GM21423 (cell line): ENCODE measurements at regions not wholly inside any gene's neighbourhood (a gene's known extent, or its start where the extent isn't known, plus 50 kb on each side); places are given as distances from the start of the nearest gene placed in this dataset.

Source experiments
- ATAC-seq: cut with Tn5 transposase; IDR thresholded peaks from one replicate; pipeline ENCODE4 v1.9.1; 2021; ENCODE audit warnings: mild to moderate bottlenecking, moderate library complexity; ENCODE audit not compliant: unreplicated experiment

DNA sequence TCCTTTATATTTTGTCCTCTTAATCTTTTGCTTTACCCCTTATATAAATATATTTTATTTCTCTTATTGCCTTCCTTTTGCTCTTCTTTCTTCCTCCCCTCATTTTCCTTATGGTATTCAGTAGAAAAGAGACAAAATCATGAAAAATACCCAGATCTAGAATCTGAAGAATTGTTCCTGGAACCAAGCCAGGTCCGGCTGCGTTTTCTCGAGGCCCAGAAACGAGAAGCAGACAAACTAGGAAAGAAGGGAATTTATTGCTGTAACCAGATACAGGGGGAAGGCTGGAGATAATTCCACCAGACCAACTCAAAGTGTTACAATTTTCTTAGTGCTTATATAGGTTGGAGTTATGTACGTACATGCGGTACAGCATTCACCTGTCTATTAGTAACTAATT lies 328.7 kb downstream of the GABRG1 start:
- ATAC-seq: no peak

DNA sequence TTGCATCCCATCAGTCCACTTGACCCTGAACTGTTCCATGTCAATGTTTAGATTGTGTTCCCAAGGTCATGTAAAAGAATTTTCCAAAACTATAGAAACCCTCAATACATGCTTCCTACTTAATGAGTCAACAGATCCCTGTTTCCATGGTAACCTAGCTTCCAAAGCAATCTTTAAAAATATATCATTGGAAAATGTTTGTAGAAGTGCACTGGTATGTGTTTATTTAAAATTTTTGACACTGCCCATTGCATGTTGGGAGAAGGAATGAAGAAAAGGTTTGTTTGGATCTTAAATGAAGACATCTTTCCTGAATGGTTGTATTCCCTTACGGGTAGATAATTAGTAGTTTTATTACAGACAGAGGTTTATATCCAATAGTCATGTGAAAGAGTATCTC lies 345.3 kb downstream of the GABRG1 start:
- ATAC-seq: no peak

DNA sequence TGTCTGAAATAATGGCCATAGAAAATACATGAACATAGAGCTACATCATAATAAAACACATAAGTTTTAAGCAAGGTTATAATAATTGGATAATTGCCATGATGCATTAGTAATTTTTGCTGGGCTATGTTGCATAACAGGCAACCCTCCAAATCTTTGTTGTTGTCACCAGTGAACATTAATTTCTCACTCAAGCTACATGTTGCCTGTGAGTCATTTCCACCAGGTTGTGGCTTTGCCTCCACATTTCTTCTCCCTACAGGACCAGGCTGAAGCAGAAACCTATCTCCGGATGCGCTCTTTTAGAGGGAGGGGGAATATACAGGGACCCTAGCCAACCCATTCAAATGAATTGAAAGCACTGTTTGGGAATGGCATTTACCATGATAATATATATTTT lies 347.7 kb downstream of the GABRG1 start:
- ATAC-seq: no peak

DNA sequence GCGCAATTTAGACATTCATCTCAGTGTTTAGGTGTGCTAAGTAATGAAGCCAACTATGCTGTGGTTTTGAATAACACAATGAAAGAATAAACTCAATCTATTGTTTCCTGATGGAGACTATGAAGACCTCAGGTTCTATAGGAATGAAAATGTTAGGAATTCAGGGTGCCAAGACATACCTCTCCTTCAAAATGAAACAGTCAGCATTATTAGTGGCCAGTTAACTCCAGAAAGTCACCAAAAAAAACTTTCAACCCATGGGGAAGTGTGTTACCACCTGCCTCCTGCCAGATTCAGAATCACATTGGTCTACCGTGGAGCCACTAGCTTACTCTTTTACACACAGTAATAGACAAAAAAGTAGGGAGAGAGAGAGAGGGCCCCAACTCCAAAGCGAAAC lies 352.9 kb downstream of the GABRG1 start:
- no peak for ATAC-seq

DNA sequence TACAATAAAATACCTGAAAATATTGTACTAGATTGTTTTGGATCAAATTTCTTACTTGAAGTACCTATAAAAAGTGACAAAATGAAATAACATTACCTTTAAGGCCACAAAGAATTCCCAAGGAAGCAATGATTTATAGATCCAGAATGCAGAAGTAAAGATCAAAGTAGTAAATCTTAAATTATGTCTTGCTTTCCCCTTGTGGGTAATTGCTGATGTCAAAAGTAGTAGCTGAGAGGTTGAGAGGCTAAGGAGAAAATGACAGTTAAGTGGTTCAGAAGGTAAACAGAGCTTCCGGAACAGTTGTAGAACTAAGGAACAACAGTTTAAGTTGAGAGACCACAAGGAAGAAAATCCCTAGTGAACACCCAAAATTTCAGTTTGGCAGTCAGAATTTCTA lies 358.3 kb downstream of the GABRG1 start:
- ATAC-seq: no peak

DNA sequence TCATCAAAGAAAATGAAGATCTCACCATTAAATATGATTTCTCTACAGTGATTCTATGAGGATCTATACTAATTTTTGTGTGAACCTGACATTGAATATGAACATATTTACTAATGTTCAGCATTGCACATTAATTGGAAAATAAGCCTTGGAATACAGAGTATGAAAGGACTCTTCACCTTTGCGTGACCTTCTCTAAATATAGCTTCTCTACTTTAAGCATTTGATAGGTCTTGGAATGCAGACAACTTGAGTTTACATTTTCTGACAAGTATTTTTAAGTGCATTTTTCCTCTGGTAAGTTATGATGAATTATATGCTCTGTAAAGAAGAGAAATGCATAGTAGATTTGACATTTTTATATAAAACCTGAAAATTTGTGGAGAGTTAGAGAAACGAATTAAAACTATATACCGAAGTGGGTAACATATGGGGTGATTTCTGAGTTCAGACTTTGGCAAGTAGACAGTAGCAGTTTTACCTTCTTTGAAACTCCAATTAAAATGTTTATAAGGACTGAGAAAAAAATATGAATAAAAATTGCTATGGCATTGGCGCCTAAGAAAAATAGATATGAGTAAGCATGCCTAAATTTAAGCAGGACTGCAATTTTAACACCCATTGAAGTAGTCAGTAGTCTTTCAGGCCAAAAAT lies 371.9 kb downstream of the GABRG1 start:
- ATAC-seq: no peak

DNA sequence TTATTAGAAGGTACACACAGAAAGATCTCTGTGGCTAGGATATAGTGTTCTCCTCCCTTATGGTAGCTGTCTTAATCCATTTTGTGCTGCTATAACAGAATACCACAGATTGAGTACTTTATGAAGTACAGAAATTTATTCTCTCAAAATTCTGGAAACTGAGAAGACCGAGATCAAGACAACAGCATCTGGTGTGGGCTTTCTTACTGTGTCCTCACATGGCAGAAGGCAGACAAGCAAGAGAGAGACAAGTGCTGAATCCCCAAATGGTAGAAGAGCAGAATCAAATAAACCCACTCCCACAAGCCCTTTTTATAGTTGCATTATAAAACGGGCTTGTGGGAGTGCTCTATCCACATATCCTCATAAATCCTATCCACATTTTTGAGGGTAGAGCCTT lies 373.1 kb downstream of the GABRG1 start:
- no peak for ATAC-seq

DNA sequence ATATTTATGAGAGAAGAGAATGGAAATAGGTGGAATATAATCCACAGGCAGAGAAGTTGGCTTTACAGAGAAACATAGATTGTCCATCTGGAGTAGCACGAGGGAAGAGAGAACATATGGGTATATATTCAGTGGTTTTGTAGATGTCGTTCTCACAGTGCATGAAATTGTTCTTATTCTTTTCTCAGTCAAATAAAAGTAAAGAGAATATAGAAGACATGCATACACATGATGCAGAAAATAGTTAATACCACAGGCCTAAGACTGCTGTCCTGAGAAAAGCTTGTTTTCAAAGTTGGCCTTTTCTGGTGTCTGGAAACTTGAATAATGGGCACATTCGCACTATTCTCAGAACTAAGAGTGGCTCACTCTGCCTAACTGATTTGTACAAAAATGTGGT lies 378.1 kb downstream of the GABRG1 start:
- no peak for ATAC-seq

DNA sequence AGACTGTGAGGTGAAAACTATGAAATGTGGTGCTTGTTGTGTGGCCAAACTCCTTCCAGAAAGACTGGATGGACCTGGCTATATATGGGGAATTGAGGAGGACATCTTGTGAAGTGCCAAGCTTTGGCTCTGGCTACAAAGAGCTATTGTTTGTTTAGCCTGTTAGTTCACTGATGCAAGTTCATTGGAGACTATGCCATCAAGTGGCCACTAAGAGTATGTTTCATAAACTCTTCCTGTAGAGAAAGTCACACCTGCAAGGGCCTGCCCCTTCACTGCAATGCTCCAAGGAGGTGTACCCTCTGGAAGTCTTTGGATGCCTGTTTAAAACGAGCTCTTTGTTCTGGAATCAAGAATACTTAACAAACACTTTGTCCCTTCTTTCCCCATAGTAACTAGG lies 382.0 kb downstream of the GABRG1 start:
- no peak for ATAC-seq

DNA sequence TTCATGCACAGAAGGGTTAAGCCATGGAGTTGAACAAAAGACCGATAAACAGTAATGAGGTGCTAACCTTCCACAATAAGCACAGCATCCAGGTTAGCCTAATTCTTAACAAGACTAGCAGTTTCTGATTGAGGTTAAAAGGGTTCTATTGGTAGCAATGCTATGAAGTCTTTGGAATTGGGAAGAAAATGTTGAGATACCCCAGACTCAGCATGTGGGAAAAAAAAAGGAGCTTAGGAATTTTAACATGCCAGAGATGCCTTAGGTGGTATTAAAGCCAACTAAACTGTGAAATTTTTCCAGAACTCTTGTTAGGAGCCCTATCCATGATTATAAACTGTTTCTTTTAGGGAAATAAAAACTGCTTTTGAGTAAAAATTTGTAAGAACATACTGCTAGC lies 391.7 kb downstream of the GABRG1 start:
- no peak for ATAC-seq

DNA sequence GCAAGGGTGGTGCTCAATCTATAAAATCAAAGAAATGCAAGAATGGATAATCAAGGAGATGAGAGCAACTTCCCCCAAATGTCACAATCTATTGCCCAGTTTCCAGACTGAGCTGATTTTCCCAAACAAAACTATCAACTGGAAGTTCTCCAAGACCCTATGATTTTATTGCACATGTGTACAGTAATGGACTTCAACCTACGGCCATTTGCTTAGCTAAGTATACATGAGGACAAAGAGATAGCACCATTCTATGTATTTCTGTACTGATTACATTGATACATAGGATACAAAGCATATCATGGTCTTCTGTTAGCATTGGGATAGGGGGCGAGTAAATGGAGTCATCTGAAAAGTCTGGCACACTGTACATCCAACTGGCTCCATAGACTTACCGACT lies 407.8 kb downstream of the GABRG1 start:
- no peak for ATAC-seq

DNA sequence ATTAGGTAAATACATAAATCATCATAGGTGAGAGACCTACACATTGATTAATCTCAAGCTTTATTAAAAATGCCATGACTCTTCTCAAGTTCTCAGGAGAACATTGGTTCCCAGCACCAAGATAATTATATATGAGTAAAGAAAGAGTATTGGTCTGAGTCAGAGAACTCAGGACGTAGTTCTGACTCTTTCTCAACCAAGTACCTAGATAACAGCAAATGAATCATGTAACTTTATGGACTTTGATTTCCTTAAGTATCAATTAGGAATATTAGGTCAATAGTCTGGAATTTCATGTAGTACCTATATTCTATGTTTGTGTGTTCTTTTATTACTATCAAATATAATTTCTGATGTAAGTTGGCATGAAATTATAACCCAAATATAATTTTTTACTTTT lies 409.9 kb downstream of the GABRG1 start:
- ATAC-seq: no peak

DNA sequence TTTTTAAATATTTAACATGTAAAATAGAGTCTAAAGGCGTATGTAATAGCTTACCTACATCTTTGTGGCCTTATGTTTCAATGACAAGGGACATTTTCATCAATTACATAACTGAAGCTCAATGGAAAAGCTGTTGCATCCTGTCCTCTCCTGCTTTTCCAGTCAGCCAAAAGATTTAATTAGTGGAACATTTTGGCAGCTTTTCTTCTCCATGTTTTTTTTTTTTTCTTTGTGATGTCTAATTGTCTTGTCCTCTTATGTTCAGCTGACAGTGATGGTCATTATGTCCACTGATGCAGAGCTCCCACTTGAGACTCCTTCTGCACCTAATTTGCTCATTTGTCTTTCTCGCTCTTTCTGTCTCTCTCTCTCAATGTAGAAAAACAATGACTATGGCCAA lies 422.2 kb downstream of the GABRG1 start:
- no peak for ATAC-seq

DNA sequence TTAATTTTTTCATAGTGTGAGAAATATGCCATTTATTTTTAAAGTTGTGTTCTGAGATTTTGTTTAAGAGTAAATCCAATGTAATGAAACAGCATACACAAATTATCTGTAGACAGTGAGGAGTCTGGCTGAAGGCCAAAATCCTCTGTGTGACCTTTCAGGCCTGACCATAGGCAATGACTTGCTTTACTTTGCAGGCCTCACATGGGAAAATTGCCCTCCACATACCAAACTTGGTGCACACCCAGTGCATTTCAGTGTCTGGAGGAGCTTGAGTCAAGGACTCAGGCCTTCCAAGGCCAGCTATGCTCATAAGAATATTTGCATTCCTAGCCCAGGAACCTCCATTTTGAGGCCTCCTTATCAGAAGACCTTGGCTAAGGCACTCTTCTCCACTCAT lies 430.1 kb downstream of the GABRG1 start:
- ATAC-seq: no peak

DNA sequence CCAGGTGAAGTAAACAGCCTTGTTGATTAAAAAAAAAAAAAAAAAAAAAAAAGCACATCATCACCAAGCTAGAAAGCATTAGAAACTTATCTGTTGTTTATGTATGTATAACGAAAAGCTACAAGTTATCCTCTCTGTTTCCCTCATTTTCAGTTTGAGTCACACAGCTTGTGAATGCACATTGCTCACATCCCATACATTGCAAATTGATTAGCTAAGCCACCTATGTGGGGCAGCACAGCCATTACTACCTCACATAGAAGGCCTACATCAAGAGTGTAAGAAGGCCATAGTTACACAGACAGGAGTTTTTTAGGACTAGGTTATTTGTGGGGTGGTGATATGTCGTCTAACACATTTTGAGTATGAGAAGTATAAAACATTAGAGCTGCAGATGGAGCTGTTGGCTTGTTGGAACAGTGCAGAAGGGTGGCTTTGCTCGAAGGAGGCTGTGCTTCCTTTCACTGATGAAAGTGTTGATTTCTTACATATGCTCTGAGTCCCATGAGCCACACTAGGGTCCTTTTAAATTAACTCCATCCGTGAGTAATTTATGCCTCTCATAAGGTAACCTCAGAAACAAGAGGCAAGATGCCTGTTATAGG lies 431.6 kb downstream of the GABRG1 start:
- no peak for ATAC-seq

DNA sequence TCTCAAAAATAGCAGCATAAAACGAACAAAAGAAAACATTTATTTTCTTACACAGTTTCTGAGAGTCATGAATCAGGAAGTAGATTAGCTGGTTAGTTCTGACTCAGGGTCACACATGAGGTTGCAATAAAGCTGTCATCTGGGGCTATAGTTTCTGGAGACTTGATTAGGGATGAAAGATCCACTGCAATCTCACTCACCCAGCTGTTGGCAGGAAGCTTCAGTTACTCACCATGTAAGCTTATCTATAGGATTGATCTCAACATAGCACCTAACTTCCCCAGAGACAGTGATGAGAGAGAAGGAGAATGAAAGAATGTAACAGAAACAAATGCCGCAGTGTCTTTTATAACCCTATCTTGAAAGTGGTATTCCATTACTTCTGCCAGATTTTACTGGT lies 435.5 kb downstream of the GABRG1 start:
- no peak for ATAC-seq

DNA sequence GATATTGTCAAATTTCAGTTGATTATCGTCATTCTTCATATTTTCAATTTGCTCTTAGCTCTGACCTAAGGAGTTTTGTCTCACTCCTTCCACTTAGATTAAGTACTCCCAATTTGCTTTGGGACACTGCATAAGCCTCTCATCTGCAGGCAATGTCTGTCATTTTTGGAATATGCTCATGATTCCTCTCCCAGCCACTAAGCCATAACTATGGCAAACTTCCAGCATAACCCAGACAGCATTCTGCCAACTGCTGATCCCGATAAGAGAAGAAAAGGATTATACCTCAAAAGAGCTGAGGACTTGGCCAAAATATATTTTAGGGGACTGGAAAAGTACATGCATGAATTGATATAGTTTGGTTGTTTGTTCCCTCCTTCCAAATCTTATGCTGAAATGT lies 444.4 kb downstream of the GABRG1 start:
- ATAC-seq: no peak

DNA sequence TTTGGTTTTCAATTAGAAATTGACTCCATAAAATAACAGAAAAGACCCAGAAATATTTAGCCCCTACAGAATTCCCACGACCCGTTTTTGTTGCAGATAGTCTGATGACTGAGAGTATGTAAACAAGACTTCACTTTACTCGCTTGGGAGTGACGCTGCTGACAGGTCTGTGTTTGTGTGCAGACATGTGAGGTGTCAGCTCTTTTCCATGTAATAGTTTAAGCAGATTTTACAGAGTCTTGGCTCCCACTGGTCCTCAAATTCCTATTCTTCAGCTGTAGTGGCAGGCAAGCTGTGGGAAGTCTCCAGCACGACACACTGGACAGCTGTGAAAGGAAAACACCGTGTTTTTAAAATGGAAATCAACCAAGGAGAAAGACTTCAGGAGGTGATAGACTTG lies 455.7 kb downstream of the GABRG1 start:
- ATAC-seq: no peak

DNA sequence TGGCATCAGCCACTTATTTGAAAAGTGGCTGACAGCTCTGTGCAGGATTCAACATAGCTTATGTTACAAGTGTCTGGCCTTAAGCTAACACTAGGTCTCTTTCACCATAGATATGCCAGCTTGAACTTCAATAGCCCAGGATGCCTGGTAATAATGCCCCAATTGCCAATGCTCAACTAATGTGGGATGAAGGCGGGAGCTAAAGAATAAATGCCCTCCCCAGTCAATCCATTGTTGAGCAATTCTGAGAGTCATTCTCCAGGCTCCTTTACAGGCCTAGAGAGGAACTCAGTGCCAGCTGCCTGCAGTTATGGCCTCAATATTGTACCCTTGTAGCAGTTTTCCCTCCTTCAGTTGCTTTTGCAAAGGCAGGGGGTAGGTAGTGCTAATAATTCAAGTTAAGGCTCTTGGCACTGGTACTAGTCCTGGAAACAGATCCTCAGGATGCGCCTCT lies 460.2 kb downstream of the GABRG1 start:
- ATAC-seq: no peak

DNA sequence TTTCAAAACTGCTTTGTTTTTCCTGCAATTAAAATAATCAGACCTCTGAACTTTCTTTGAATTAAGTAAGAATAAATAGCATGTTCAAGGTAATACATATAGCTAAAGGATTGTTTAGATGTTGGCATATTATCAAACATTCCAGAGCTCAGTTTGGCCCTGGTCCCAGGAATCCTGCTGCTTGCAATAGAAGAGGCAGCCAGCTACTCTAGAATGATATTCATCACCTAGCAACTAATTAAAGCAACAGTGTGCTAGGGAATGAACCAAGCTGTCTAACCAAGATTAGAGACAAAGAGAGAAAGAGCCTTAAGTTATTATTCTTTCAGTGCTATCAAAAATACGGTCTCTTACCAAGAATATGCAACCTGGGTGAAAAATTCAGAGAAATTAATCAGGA lies 460.9 kb downstream of the GABRG1 start:
- ATAC-seq: no peak

DNA sequence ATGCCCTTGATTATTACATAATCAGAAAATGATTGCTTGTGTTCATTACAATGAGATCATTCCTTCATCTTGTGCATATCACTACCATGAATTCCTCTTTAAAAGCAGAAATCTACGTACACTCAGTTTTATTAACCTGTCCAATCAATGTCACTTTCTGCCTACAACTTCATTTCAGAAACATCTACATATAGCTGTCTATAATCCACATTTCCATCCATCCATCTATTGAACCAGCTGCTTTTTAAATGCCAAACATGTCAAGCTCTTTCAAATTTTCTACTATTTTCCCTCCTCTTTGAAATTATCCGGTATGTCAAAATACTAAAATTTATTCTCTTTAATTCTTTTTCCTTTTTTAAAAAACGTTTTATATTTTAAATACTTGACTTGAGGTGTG lies 462.0 kb downstream of the GABRG1 start:
- no peak for ATAC-seq

DNA sequence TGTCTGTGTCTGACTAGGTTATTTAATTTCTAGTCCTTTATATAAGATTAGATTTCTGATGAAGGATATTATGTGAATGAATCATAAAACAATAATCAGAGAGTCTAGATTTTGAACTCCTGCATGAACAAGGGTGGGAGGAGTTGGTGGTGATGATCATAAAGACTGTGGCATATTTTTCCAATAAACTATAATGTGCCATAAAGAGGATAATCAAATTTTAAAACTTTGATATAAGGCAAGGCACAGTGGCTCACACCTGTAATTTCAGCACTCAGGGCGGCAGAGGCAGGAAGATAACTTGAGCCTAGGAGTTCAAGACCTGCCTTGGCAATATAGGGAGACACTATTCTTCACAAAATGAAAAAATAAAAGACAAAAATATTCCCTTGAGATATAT lies 473.3 kb downstream of the GABRG1 start:
- no peak for ATAC-seq

DNA sequence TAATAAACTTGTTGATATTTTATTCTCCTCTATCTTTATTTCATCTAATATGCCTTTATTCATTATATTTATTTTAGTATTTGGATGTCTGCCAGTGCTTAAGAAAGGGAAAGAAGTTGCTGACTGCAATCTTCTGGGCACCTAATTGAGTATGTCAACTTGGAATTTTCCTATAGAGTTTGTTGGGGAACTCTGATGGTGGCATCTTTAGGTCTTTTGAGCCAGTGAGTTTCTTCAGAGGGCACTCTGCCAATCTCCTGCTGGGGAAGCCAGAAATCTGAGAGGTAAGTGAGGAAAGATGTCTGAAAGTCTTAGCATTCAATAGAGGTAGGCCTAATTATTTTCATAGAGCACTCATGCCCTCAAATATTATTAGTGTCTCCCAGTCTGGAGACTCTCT lies 475.0 kb downstream of the GABRG1 start:
- ATAC-seq: no peak
